CD4-positive, CD25-positive, alpha-beta regulatory T cell (primary cell): ENCODE measurements at regions not wholly inside any gene's neighbourhood (a gene's known extent, or its start where the extent isn't known, plus 50 kb on each side); places are given as distances from the start of the nearest gene placed in this dataset.
A peak's percentile ranks its signal among the peaks of the same experiment; 100 is the strongest.

ENCODE experiments used
- ATAC-seq, 2 donors: fragments of 150-1000 bp; cut with Tn5 transposase; one replicate each; pipeline ENCODE4 v1.10.0; 2021; ENCODE audit warnings: low read depth in 2 of 2, moderate number of reproducible peaks in 2 of 2, moderate library complexity in 1 of 2
- DNase-seq, 3 donors: peaks; one replicate each; pipeline versions ENCODE4 v3.0.0 to v3.0.0-alpha.2; 2012 to 2022; ENCODE audit warnings: mixed read lengths in 1 of 3
- H3K27ac ChIP-seq: one replicate; pipeline ENCODE4 v1.7.0; 2013; ENCODE audit warnings: mild to moderate bottlenecking, low read length; ENCODE audit not compliant: insufficient read depth, poor library complexity, severe bottlenecking
- H3K27me3 ChIP-seq: one replicate; pipeline ENCODE4 v1.7.0; 2013; ENCODE audit warnings: low read length; ENCODE audit not compliant: control insufficient read depth, insufficient read depth
- H3K36me3 ChIP-seq: one replicate; pipeline ENCODE4 v1.7.0; 2013; ENCODE audit warnings: mild to moderate bottlenecking, low read length, moderate library complexity; ENCODE audit not compliant: control insufficient read depth, insufficient read depth
- H3K4me1 ChIP-seq: 2 replicates; pipeline ENCODE4 v1.7.0; 2013; ENCODE audit warnings: mild to moderate bottlenecking, low read length; ENCODE audit not compliant: insufficient read depth, control insufficient read depth, poor library complexity, severe bottlenecking
- H3K4me3 ChIP-seq: one replicate; pipeline ENCODE4 v1.7.0; 2013; ENCODE audit warnings: low read depth, mild to moderate bottlenecking, low read length, moderate library complexity
- H3K9me3 ChIP-seq, 2 experiments: 1 replicate in 1 of 2; 2 replicates in 1 of 2; pipeline ENCODE4 v1.7.0; 2013; ENCODE audit warnings: low read length in 2 of 2, mild to moderate bottlenecking in 1 of 2, moderate library complexity in 1 of 2; ENCODE audit not compliant: control insufficient read depth in 2 of 2
- H3K27ac Mint-ChIP-seq, 3 donors: one replicate each; pipeline ENCODE4 v1.8.0; 2020 to 2022; ENCODE audit warnings: mild to moderate bottlenecking in 3 of 3, mixed read lengths in 3 of 3, moderate library complexity in 2 of 3
- H3K27me3 Mint-ChIP-seq: one replicate; pipeline ENCODE4 v1.8.0; 2022; ENCODE audit warnings: mild to moderate bottlenecking, mixed read lengths
- H3K36me3 Mint-ChIP-seq: one replicate; pipeline ENCODE4 v1.8.0; 2020; ENCODE audit warnings: mixed read lengths
- H3K4me1 Mint-ChIP-seq, 4 donors: one replicate each; pipeline ENCODE4 v1.8.0; 2020 to 2022; ENCODE audit warnings: mixed read lengths in 4 of 4, mild to moderate bottlenecking in 1 of 4
- H3K4me3 Mint-ChIP-seq, 4 donors: one replicate each; pipeline ENCODE4 v1.8.0; 2020 to 2022; ENCODE audit warnings: mild to moderate bottlenecking in 4 of 4, mixed read lengths in 4 of 4, moderate library complexity in 3 of 4
- H3K9me3 Mint-ChIP-seq, 7 donors: one replicate each; pipeline ENCODE4 v1.8.0; 2020 to 2022; ENCODE audit warnings: mixed read lengths in 7 of 7, mild to moderate bottlenecking in 3 of 7, moderate library complexity in 2 of 7

DNA sequence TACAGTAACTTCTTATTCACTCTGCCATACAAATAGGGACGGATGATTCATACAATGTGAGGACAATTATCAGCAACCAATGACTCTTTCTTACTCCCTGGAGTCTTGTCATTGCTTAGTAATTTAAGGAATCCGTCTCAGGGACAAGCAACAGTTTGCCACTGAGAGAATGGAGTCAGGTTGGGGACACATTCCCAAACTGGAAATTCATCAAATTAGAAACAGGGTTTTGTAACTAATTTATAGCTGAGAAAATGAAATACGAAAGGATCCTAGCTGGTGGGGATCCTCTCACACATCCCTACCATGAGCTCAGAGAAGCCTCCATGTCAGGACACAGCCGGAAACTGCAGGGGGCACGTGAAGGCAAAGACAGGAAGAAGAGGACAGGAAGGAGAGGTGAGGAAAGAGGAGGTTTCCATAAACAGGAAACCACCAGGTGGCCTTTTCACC is 50.4 kb upstream of the KDR start:
- H3K4me1 Mint-ChIP-seq, result peaks cover 0 to 5% (median 0%) of the 10 kb centered on the region in 4 donors
- H3K4me1 ChIP-seq, result no peaks in the 10 kb centered on the region
- H3K4me3 Mint-ChIP-seq, result no peak overlapping the region
- H3K36me3 Mint-ChIP-seq, result no peaks in the 10 kb centered on the region
- ATAC-seq, result no peak
- no peaks in the 10 kb centered on the region for H3K36me3 ChIP-seq
- H3K27ac Mint-ChIP-seq, result no peak overlapping the region
- no peaks in the 10 kb centered on the region for H3K9me3 ChIP-seq
- no peak for DNase-seq
- H3K9me3 Mint-ChIP-seq, result peaks cover 0 to 4% (median 0%) of the 10 kb centered on the region in 7 donors
- peaks cover 2% of the 10 kb centered on the region for H3K27me3 ChIP-seq
- no peak overlapping the region for H3K27ac ChIP-seq
- peaks cover 5% of the 10 kb centered on the region for H3K27me3 Mint-ChIP-seq
- no peak overlapping the region for H3K4me3 ChIP-seq

DNA sequence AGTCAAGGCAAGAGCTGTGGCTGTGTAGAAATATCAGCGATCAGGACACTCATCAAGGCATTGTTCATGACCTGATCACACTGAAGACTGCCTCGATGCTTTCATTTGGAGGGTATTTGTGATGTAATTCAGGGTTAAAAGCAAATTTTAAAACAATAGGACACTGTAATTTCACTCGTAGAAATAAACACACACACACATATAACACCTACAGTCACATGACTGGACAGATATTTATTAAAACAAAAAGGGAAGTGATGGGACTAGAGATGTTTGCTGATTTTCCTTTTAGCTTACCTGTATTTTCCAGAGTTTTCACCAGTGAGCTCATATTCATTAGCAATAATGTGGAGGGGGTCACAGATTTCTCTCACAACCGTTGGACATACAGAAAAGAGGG is 51.1 kb upstream of the KDR start:
- ATAC-seq (no peak), DNase-seq (no peak)
- H3K27ac ChIP-seq, result no peak overlapping the region
- Mint-ChIP-seq H3K36me3 (no peaks in the 10 kb centered on the region), H3K27ac (peak overlapping the region in 1 of 3 donors; percentile 51), H3K4me1 (peaks cover 0 to 5% (median 0%) of the 10 kb centered on the region in 4 donors), H3K9me3 (peaks cover 0 to 3% (median 0%) of the 10 kb centered on the region in 7 donors), H3K4me3 (no peak overlapping the region), H3K27me3 (peaks cover 5% of the 10 kb centered on the region)
- H3K9me3 ChIP-seq, result no peaks in the 10 kb centered on the region
- H3K4me3 ChIP-seq, result no peak overlapping the region
- H3K4me1 ChIP-seq, result no peaks in the 10 kb centered on the region
- H3K27me3 ChIP-seq, result peaks cover 2% of the 10 kb centered on the region
- H3K36me3 ChIP-seq, result no peaks in the 10 kb centered on the region

DNA sequence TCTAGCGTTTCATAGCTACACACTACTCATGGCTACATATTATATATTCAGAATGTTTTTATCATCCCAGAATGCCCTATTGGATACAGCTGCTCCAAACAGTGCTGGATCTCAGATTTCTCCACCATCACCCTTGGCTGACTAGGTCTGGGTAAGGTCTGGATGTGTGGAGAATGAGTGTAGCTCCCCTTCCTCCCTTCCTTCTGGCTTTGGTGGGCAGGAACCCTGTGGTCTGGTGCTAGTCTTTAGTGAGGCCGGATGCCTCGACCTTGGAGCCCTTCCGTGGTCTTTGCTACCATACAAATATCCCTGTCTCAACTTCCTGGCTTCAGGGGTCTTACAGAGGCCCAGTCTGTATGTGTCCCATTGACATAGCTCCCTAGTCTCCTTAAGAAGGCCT is 52.1 kb upstream of the KDR start:
- no peak overlapping the region for H3K27ac ChIP-seq
- Mint-ChIP-seq H3K27me3 (peaks cover 5% of the 10 kb centered on the region), H3K36me3 (no peaks in the 10 kb centered on the region), H3K4me1 (peaks cover 0 to 5% (median 0%) of the 10 kb centered on the region in 4 donors), H3K27ac (no peak overlapping the region), H3K9me3 (peaks cover 0 to 3% (median 0%) of the 10 kb centered on the region in 7 donors), H3K4me3 (no peak overlapping the region)
- ATAC-seq, result no peak
- no peak for DNase-seq
- peaks cover 2% of the 10 kb centered on the region for H3K27me3 ChIP-seq
- H3K4me1 ChIP-seq, result no peaks in the 10 kb centered on the region
- H3K4me3 ChIP-seq, result no peak overlapping the region
- no peaks in the 10 kb centered on the region for H3K9me3 ChIP-seq
- no peaks in the 10 kb centered on the region for H3K36me3 ChIP-seq

DNA sequence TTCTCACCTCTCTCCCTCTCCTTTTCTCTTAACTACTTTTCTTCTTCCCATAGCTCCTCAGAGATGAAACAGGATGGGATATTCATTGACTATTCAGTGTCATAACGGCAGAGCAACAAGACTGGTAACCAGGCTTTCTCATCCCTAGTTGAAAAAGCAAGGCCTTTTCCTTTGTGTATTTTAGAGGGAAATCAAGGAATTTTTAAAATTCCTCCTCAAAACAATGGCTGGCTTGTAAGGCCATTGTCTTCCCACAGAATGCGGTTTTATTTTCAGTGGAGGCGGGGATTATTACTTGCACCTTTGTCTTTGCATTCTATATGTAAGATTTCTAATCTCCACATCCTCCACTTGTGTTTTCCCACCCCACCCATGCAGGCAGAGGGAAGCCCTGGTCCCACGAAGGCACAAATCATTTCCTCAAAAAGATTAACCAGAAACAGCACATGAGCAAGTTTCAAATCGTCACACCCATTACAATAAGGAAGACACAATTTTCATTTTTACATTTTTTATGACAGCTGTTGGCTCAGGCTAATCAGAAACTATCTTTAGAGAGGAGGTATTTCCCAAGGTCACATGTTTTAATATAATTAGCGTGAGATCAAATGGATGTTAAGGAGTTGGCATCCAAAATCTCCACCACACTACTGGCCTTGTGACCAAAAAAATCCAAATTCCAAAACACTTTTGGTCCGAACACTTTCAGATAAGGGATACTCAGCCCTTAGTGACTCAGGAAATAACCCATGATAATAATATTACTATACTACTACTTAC is 53.0 kb upstream of the KDR start:
- H3K4me3 Mint-ChIP-seq, result no peak overlapping the region
- peaks cover 2% of the 10 kb centered on the region for H3K27me3 ChIP-seq
- no peak overlapping the region for H3K27ac ChIP-seq
- ATAC-seq, result no peak
- no peak overlapping the region for H3K4me3 ChIP-seq
- H3K4me1 ChIP-seq, result no peaks in the 10 kb centered on the region
- H3K4me1 Mint-ChIP-seq, result peaks cover 0 to 5% (median 0%) of the 10 kb centered on the region in 4 donors
- no peak for DNase-seq
- no peaks in the 10 kb centered on the region for H3K27me3 Mint-ChIP-seq
- H3K9me3 Mint-ChIP-seq, result peaks cover 0 to 3% (median 0%) of the 10 kb centered on the region in 7 donors
- no peaks in the 10 kb centered on the region for H3K9me3 ChIP-seq
- no peaks in the 10 kb centered on the region for H3K36me3 ChIP-seq
- no peaks in the 10 kb centered on the region for H3K36me3 Mint-ChIP-seq
- H3K27ac Mint-ChIP-seq, result no peak overlapping the region

DNA sequence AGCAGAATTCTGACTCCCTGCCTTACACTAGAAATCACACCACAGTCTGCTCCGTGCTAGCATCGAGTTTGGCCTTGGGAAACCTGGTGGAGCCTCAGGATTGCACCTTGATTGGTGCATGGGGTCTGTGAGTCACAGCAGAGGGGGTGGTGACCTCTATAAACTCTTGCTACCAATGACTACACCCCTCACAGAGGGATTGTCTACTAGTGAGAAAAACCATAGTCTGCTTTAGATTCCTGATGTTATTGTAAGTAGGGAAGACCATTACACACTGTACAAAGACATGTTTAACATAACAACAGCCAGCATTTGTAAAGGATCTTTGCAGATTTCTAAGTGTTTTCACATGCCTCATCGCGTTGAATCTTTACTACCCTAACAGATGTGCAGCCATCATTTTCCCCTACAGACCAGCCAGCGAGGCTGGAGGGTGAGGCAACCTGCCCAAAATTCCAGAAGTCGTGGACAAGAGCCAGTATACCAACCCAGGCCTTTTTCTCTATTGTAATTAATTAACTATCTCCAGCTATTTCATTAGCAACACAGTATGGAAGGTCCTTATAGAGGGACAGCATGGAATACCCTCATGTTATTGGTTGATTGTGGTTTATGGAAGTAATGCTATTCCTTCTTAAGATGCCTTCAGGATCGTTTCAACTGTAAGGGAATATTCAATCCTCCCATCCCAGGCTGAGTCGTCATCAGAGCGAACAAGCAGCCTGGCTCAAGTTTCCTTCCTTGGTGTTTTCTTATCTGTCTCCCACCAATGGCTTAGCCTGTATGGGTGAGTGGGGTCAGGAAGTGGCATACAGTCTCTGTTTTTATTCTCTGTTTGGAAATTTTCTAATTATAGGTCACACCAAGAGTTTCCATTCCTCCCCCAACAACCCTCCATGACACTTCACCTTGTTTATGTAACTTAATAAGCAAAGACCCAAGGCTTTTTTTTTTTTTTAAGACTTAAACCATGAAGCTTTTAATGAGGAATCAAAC is 55.9 kb upstream of the KDR start:
- no peaks in the 10 kb centered on the region for H3K9me3 Mint-ChIP-seq
- no peak for DNase-seq
- H3K27ac Mint-ChIP-seq, result no peak overlapping the region
- H3K4me3 ChIP-seq, result no peak overlapping the region
- peaks cover 0 to under 1% (median 0%) of the 10 kb centered on the region in 4 donors for H3K4me1 Mint-ChIP-seq
- H3K27me3 Mint-ChIP-seq, result peaks cover 5% of the 10 kb centered on the region
- no peak for ATAC-seq
- no peak overlapping the region for H3K27ac ChIP-seq
- no peaks in the 10 kb centered on the region for H3K36me3 ChIP-seq
- H3K36me3 Mint-ChIP-seq, result no peaks in the 10 kb centered on the region
- H3K9me3 ChIP-seq, result no peaks in the 10 kb centered on the region
- H3K4me1 ChIP-seq, result no peaks in the 10 kb centered on the region
- peaks cover 2% of the 10 kb centered on the region for H3K27me3 ChIP-seq
- H3K4me3 Mint-ChIP-seq, result no peak overlapping the region

DNA sequence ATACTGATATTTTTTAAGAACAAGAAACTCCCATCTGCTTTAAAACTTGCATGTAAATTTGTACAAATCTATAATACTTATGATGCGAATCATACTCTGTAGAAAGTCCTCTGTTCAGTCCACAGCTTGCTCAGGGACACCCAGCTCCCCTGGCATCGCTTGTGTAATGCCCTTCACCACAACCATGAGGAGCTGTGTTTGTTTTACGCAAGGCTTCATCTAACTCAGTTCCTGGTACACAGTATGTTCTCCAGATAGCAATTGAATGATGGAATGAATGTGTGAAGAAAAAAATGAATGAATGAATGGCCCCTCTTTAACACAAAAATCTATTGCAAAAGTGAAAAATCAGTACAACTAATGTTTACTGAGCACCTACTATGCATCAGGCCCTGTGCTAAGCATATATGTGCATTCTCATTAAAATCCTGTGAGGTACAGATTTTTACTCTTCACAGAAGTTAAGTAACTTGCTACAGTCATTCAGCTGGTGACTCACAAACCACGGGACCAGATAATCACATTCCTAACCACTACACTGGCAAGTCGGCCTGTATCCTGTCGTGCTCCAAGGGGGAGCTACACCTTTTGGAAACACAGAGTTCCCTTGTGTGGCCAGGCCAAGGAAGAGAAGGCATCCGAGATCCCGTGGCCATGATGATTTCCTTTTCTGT is 58.7 kb upstream of the KDR start:
- no peak overlapping the region for H3K27ac ChIP-seq
- no peak for ATAC-seq
- H3K4me1 Mint-ChIP-seq, result no peaks in the 10 kb centered on the region
- no peaks in the 10 kb centered on the region for H3K9me3 Mint-ChIP-seq
- no peaks in the 10 kb centered on the region for H3K36me3 Mint-ChIP-seq
- H3K4me3 Mint-ChIP-seq, result no peak overlapping the region
- peaks cover 2% of the 10 kb centered on the region for H3K27me3 ChIP-seq
- H3K4me3 ChIP-seq, result no peak overlapping the region
- no peaks in the 10 kb centered on the region for H3K4me1 ChIP-seq
- no peaks in the 10 kb centered on the region for H3K36me3 ChIP-seq
- H3K27ac Mint-ChIP-seq, result no peak overlapping the region
- no peaks in the 10 kb centered on the region for H3K9me3 ChIP-seq
- no peak for DNase-seq
- peaks cover 10% of the 10 kb centered on the region for H3K27me3 Mint-ChIP-seq
